ENCODE measurements at regions not wholly inside any gene's neighbourhood (a gene's known extent, or its start where the extent isn't known, plus 50 kb on each side); places are given as distances from the start of the nearest gene placed in this dataset.

- no peak for TF ChIP-seq POLR2A (IDR thresholded peaks at IDR 0.05; ENCODE audit: low read depth, low read length)
- TF ChIP-seq MAX (IDR thresholded peaks at IDR 0.05; ENCODE audit: low read depth, low read length): no peak
- no peak for TF ChIP-seq TAF1 (IDR thresholded peaks at IDR 0.05; ENCODE audit: borderline replicate concordance, low read depth, low read length)
Observed at GRCh38 chr16:56038564-56039098, 152.7 kb upstream of the GNAO1 start.

Measured in GM12878 (cell line).